GM23338 (cell line): ENCODE measurements at regions not wholly inside any gene's neighbourhood (a gene's known extent, or its start where the extent isn't known, plus 50 kb on each side); places are given as distances from the start of the nearest gene placed in this dataset.

Source experiments
- ATAC-seq: fragments of 200-7000 bp; cut with Tn5 transposase; 3 replicates; pipeline ENCODE4 v1.9.1; 2020
- DNase-seq: peaks from one replicate; pipeline ENCODE4 v3.0.0-alpha.2; 2015; ENCODE audit warnings: low spot score
- H2AFZ ChIP-seq: fragments of 200-600 bp; sonication (generic); 2 replicates; pipeline ENCODE4 v1.8.0; 2016; ENCODE audit warnings: antibody characterized with exemption, mild to moderate bottlenecking, moderate library complexity
- H3F3A ChIP-seq: fragments of 200-600 bp; sonication (generic); replicated peaks from 2 replicates; pipeline ENCODE4 v1.8.0; 2017; ENCODE audit warnings: antibody characterized with exemption, mixed run types, low read depth
- H3K27ac ChIP-seq: fragments of 200-600 bp; sonication (generic); 2 replicates; pipeline ENCODE4 v1.6.1; 2016; ENCODE audit warnings: low read depth
- H3K27me3 ChIP-seq: fragments of 200-600 bp; sonication (generic); 2 replicates; pipeline ENCODE4 v1.8.0; 2016; ENCODE audit warnings: mild to moderate bottlenecking, mixed run types, moderate library complexity; ENCODE audit not compliant: insufficient read depth
- H3K36me3 ChIP-seq: fragments of 200-600 bp; sonication (generic); 2 replicates; pipeline ENCODE4 v1.8.0; 2016; ENCODE audit warnings: mild to moderate bottlenecking; ENCODE audit not compliant: insufficient read depth
- H3K4me1 ChIP-seq: fragments of 200-600 bp; sonication (generic); 2 replicates; pipeline ENCODE4 v1.8.0; 2016; ENCODE audit warnings: mild to moderate bottlenecking, moderate library complexity; ENCODE audit not compliant: insufficient read depth
- H3K4me2 ChIP-seq: fragments of 200-600 bp; sonication (generic); 2 replicates; pipeline ENCODE4 v1.7.1; 2017; ENCODE audit warnings: mixed run types
- H3K4me3 ChIP-seq: fragments of 200-600 bp; sonication (generic); 2 replicates; pipeline ENCODE4 v1.6.1; 2016; ENCODE audit warnings: mixed run types
- H3K79me2 ChIP-seq: fragments of 200-600 bp; sonication (generic); replicated peaks from 2 replicates; pipeline ENCODE4 v1.8.0; 2017; ENCODE audit warnings: mild to moderate bottlenecking; ENCODE audit not compliant: insufficient read depth
- H3K9me2 ChIP-seq: fragments of 200-600 bp; sonication (generic); 2 replicates; pipeline ENCODE4 v1.8.0; 2017; ENCODE audit not compliant: insufficient read depth
- H4K20me1 ChIP-seq: fragments of 200-600 bp; sonication (generic); replicated peaks from 2 replicates; pipeline ENCODE4 v1.8.0; 2017; ENCODE audit warnings: mild to moderate bottlenecking; ENCODE audit not compliant: insufficient read depth
- H3K27ac Mint-ChIP-seq: 2 replicates; pipeline ENCODE4 v1.8.0; 2020; ENCODE audit warnings: inconsistent platforms, mild to moderate bottlenecking, moderate library complexity, mixed read lengths
- H3K27me3 Mint-ChIP-seq: 3 replicates; pipeline ENCODE4 v1.8.0; 2022; ENCODE audit warnings: low read depth, mild to moderate bottlenecking, moderate library complexity, mixed read lengths, inconsistent platforms; ENCODE audit not compliant: insufficient read depth, poor library complexity
- H3K36me3 Mint-ChIP-seq: 3 replicates; pipeline ENCODE4 v1.8.0; 2021; ENCODE audit warnings: low read depth, mild to moderate bottlenecking, inconsistent platforms, moderate library complexity, mixed read lengths
- H3K4me1 Mint-ChIP-seq: 3 replicates; pipeline ENCODE4 v1.8.0; 2020; ENCODE audit warnings: mild to moderate bottlenecking, inconsistent platforms, mixed read lengths
- H3K4me3 Mint-ChIP-seq: 3 replicates; pipeline ENCODE4 v1.8.0; 2021; ENCODE audit warnings: moderate library complexity, mild to moderate bottlenecking, inconsistent platforms, mixed read lengths
- H3K9me3 Mint-ChIP-seq: 3 replicates; pipeline ENCODE4 v1.8.0; 2020; ENCODE audit warnings: moderate library complexity, mild to moderate bottlenecking, inconsistent platforms, mixed read lengths
- JUNB ChIP-seq: IDR thresholded peaks from one replicate; pipeline ENCODE4 v1.6.1; 2016; ENCODE audit warnings: antibody characterized with exemption; ENCODE audit not compliant: unreplicated experiment
- TF ChIP-seq, protein P1 (sequence below): fragments of 250-450 bp; sonication (Bioruptor Pico); IDR thresholded peaks from 2 replicates; pipeline ENCODE4 v1.5.0; 2020; ENCODE audit warnings: mild to moderate bottlenecking, moderate library complexity
- TF ChIP-seq, protein P2 (sequence below), 2 experiments: fragments of 200-600 bp in 1 of 2; sonication (generic) in 1 of 2; conservative IDR thresholded peaks; 2 replicates each; pipeline versions ENCODE4 v1.5.1 to v1.6.1; 2016 to 2017; ENCODE audit warnings: antibody characterized with exemption in 2 of 2, low read depth in 2 of 2, mild to moderate bottlenecking in 2 of 2, moderate library complexity in 1 of 2

DNA sequence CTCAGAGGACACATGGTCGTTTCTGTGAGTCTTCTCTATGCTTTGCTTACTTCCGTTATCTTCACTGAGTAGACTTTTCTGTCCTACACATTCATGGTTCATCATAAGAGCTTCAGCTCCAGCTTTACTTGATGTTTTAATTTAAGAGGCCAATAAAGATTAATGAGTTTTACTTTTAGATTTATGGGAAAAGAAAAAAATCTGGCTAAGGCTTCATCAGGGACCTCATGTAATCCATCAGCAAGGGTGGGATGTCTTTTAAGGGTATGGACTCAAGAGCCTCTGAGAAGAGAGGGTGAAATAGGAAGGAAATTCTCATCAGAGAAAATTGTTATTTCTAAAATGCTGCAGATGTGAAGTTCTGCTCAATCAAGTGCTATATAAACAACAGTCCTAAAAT, 963.0 kb upstream of the RAG2 start (continued):
- TF ChIP-seq, protein P1, sequence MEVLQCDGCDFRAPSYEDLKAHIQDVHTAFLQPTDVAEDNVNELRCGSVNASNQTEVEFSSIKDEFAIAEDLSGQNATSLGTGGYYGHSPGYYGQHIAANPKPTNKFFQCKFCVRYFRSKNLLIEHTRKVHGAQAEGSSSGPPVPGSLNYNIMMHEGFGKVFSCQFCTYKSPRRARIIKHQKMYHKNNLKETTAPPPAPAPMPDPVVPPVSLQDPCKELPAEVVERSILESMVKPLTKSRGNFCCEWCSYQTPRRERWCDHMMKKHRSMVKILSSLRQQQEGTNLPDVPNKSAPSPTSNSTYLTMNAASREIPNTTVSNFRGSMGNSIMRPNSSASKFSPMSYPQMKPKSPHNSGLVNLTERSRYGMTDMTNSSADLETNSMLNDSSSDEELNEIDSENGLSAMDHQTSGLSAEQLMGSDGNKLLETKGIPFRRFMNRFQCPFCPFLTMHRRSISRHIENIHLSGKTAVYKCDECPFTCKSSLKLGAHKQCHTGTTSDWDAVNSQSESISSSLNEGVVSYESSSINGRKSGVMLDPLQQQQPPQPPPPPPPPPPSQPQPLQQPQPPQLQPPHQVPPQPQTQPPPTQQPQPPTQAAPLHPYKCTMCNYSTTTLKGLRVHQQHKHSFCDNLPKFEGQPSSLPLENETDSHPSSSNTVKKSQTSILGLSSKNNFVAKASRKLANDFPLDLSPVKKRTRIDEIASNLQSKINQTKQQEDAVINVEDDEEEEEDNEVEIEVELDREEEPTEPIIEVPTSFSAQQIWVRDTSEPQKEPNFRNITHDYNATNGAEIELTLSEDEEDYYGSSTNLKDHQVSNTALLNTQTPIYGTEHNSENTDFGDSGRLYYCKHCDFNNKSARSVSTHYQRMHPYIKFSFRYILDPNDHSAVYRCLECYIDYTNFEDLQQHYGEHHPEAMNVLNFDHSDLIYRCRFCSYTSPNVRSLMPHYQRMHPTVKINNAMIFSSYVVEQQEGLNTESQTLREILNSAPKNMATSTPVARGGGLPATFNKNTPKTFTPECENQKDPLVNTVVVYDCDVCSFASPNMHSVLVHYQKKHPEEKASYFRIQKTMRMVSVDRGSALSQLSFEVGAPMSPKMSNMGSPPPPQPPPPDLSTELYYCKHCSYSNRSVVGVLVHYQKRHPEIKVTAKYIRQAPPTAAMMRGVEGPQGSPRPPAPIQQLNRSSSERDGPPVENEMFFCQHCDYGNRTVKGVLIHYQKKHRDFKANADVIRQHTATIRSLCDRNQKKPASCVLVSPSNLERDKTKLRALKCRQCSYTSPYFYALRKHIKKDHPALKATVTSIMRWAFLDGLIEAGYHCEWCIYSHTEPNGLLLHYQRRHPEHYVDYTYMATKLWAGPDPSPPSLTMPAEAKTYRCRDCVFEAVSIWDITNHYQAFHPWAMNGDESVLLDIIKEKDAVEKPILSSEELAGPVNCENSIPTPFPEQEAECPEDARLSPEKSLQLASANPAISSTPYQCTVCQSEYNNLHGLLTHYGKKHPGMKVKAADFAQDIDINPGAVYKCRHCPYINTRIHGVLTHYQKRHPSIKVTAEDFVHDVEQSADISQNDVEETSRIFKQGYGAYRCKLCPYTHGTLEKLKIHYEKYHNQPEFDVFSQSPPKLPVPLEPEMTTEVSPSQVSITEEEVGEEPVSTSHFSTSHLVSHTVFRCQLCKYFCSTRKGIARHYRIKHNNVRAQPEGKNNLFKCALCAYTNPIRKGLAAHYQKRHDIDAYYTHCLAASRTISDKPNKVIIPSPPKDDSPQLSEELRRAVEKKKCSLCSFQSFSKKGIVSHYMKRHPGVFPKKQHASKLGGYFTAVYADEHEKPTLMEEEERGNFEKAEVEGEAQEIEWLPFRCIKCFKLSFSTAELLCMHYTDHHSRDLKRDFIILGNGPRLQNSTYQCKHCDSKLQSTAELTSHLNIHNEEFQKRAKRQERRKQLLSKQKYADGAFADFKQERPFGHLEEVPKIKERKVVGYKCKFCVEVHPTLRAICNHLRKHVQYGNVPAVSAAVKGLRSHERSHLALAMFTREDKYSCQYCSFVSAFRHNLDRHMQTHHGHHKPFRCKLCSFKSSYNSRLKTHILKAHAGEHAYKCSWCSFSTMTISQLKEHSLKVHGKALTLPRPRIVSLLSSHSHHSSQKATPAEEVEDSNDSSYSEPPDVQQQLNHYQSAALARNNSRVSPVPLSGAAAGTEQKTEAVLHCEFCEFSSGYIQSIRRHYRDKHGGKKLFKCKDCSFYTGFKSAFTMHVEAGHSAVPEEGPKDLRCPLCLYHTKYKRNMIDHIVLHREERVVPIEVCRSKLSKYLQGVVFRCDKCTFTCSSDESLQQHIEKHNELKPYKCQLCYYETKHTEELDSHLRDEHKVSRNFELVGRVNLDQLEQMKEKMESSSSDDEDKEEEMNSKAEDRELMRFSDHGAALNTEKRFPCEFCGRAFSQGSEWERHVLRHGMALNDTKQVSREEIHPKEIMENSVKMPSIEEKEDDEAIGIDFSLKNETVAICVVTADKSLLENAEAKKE (CRISPR knock-in tag) = no peak
- TF ChIP-seq, protein P2, sequence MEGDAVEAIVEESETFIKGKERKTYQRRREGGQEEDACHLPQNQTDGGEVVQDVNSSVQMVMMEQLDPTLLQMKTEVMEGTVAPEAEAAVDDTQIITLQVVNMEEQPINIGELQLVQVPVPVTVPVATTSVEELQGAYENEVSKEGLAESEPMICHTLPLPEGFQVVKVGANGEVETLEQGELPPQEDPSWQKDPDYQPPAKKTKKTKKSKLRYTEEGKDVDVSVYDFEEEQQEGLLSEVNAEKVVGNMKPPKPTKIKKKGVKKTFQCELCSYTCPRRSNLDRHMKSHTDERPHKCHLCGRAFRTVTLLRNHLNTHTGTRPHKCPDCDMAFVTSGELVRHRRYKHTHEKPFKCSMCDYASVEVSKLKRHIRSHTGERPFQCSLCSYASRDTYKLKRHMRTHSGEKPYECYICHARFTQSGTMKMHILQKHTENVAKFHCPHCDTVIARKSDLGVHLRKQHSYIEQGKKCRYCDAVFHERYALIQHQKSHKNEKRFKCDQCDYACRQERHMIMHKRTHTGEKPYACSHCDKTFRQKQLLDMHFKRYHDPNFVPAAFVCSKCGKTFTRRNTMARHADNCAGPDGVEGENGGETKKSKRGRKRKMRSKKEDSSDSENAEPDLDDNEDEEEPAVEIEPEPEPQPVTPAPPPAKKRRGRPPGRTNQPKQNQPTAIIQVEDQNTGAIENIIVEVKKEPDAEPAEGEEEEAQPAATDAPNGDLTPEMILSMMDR (conservative IDR thresholded peaks at IDR 0.05; ENCODE audit: low read depth in 2 of 2) = no peak
- TF ChIP-seq JUNB = no peak

DNA sequence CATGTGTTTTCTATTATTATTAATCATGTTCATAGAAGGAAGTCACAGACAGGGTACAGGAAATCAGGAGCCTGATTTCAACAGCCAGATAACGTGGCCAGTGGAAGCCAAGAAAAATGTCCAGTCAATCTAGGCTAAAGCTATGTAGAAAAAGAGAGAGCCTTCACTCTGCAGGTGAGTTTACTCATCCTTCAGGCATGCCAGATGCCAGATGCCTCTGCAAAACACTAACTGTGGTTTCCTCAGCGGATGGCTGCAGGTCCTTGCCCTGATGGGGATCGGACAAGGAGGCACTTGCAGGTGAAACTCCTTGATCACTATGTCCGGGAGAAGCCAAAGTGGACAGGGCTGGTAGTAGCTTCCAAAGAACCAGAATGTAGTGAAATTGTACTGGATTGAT, 962.3 kb upstream of the RAG2 start:
- no peaks in the 10 kb centered on the region for H3K4me1 Mint-ChIP-seq
- ATAC-seq (no peak), DNase-seq (no peak)
- no peaks in the 10 kb centered on the region for H3K27me3 Mint-ChIP-seq
- no peak overlapping the region for H3K27ac Mint-ChIP-seq
- no peaks in the 10 kb centered on the region; the same call in 2 of the 3 replicates for H3K9me3 Mint-ChIP-seq
- Histone ChIP-seq H3K27ac (no peak overlapping the region), H3K4me1 (no peaks in the 10 kb centered on the region), H3K4me2 (no peak overlapping the region), H3K4me3 (no peak overlapping the region), H2AFZ (no peak overlapping the region), H4K20me1 (no peaks in the 10 kb centered on the region), H3K9me2 (no peaks in the 10 kb centered on the region), H3F3A (no peaks in the 10 kb centered on the region), H3K36me3 (0 out of 2 replicates have a peak, but pooled peaks cover 3% of the 10 kb centered on the region), H3K79me2 (no peaks in the 10 kb centered on the region), H3K27me3 (no peaks in the 10 kb centered on the region)
- no peaks in the 10 kb centered on the region for H3K36me3 Mint-ChIP-seq
- H3K4me3 Mint-ChIP-seq = no peak overlapping the region
- TF ChIP-seq, protein P1 (CRISPR knock-in tag) = no peak
